SK-N-SH (cell line): ENCODE measurements at regions not wholly inside any gene's neighbourhood (a gene's known extent, or its start where the extent isn't known, plus 50 kb on each side); places are given as distances from the start of the nearest gene placed in this dataset.

Experiments
- CTCF ChIP-seq: fragments of 200-600 bp; sonication (generic); IDR thresholded peaks from 2 replicates; pipeline ENCODE4 v1.6.1; 2017; ENCODE audit warnings: antibody characterized with exemption, mild to moderate bottlenecking, moderate library complexity
- FOXJ3 ChIP-seq: sonication (generic); formaldehyde crosslinking; IDR thresholded peaks from 2 replicates; pipeline ENCODE4 v1.5.1; 2020; ENCODE audit warnings: mild to moderate bottlenecking, missing genetic modification reagents
- GABPA ChIP-seq: IDR thresholded peaks from 2 replicates; pipeline ENCODE4 v1.4.0; 2012; ENCODE audit warnings: low read depth, mild to moderate bottlenecking
- JUND ChIP-seq: IDR thresholded peaks from 2 replicates; pipeline ENCODE4 v1.4.0; 2012
- MEF2A ChIP-seq: IDR thresholded peaks from 2 replicates; pipeline ENCODE4 v1.4.0; 2012; ENCODE audit warnings: low read depth, borderline replicate concordance
- MXI1 ChIP-seq: IDR thresholded peaks from 2 replicates; pipeline ENCODE4 v1.6.1; 2012; ENCODE audit warnings: mild to moderate bottlenecking, low read depth, low read length, improper control_type of control experiment
- PBX3 ChIP-seq: IDR thresholded peaks from 2 replicates; pipeline ENCODE4; 2012
- POLR2AphosphoS5 ChIP-seq: IDR thresholded peaks from 2 replicates; pipeline ENCODE4 v1.6.1; 2012; ENCODE audit warnings: low read depth, low read length
- TAF1 ChIP-seq: IDR thresholded peaks from 2 replicates; pipeline ENCODE4 v1.6.1; 2012; ENCODE audit warnings: low read depth, mild to moderate bottlenecking, low read length, moderate library complexity, borderline replicate concordance
- ZBTB33 ChIP-seq: IDR thresholded peaks from 2 replicates; pipeline ENCODE4 v1.4.0; 2012; ENCODE audit warnings: low read depth, borderline replicate concordance

GRCh38 chr6:76634695-76635094 lies 562.2 kb upstream of the IMPG1 start:
- TF ChIP-seq MXI1 (no peak), MEF2A (no peak), PBX3 (no peak), ZBTB33 (no peak), POLR2AphosphoS5 (no peak), TAF1 (no peak), CTCF (no peak), GABPA (no peak), JUND (no peak), FOXJ3 (CRISPR knock-in tag) (no peak)
